NT2/D1 (cell line): ENCODE measurements at regions not wholly inside any gene's neighbourhood (a gene's known extent, or its start where the extent isn't known, plus 50 kb on each side); places are given as distances from the start of the nearest gene placed in this dataset.

Experiments used
- DNase-seq: peaks from one replicate; pipeline ENCODE4 v3.0.0-alpha.2; 2011; ENCODE audit warnings: low read depth, low spot score
- H3K27me3 ChIP-seq: 2 replicates; pipeline ENCODE4 v1.6.0; 2011; ENCODE audit warnings: mild to moderate bottlenecking; ENCODE audit not compliant: insufficient read length, insufficient read depth
- H3K36me3 ChIP-seq: 2 replicates; pipeline ENCODE4 v1.6.1; 2011; ENCODE audit warnings: mild to moderate bottlenecking, low read length, mixed read lengths; ENCODE audit not compliant: insufficient read depth, insufficient read length
- H3K4me1 ChIP-seq: 2 replicates; pipeline ENCODE4 v1.5.1; 2011; ENCODE audit not compliant: insufficient read depth, insufficient read length
- H3K4me3 ChIP-seq: 2 replicates; pipeline ENCODE4 v1.5.1; 2011; ENCODE audit warnings: low read depth; ENCODE audit not compliant: insufficient read length
- H3K9ac ChIP-seq: 2 replicates; pipeline ENCODE4 v1.6.0; 2011; ENCODE audit warnings: low read depth; ENCODE audit not compliant: insufficient read length
- H3K9me3 ChIP-seq: 2 replicates; pipeline ENCODE4 v1.5.1; 2011; ENCODE audit warnings: mild to moderate bottlenecking, low read length; ENCODE audit not compliant: insufficient read depth
- SUZ12 ChIP-seq: IDR thresholded peaks from 2 replicates; pipeline ENCODE4 v1.6.1; 2011; ENCODE audit not compliant: insufficient read length, insufficient read depth; ENCODE audit errors: extremely low read depth
- YY1 ChIP-seq: IDR thresholded peaks from 2 replicates; pipeline ENCODE4 v1.6.1; 2011; ENCODE audit not compliant: insufficient read length, insufficient read depth
- ZNF274 ChIP-seq: IDR thresholded peaks from 2 replicates; pipeline ENCODE4 v1.6.1; 2011; ENCODE audit warnings: mild to moderate bottlenecking, low read depth, low read length

GRCh38 chr2:66821168-66821567 lies 386.2 kb downstream of the MEIS1 start:
- Histone ChIP-seq H3K9ac (no peak overlapping the region), H3K4me1 (no peaks in the 10 kb centered on the region), H3K4me3 (no peak overlapping the region), H3K9me3 (peaks cover 9% of the 10 kb centered on the region), H3K27me3 (no peaks in the 10 kb centered on the region), H3K36me3 (no peaks in the 10 kb centered on the region)
- TF ChIP-seq YY1, result no peak
- TF ChIP-seq ZNF274, result no peak
- TF ChIP-seq SUZ12, result no peak
- DNase-seq, result no peak

DNA sequence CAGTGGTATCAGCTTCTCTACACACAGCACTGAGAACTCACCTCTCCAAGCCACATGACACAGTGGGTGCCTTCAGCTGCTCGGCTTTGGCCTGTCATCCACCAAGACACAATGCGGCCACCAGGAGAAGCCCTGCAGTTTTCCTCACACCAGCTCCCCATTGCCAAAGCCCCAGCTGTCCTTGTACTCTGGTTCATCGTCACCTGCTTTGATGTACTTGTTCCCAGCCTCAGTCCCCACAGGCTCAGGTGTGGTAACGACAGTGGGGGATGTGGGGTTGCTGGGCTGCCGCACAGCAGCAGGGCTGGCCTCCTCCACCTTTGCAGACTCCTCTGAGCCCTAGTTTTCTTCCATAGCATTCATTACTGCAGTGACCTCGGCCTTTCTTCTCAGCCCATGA lies 387.3 kb downstream of the MEIS1 start:
- Histone ChIP-seq H3K9ac (no peak overlapping the region), H3K4me3 (no peak overlapping the region), H3K4me1 (no peaks in the 10 kb centered on the region), H3K9me3 (peaks cover 9% of the 10 kb centered on the region), H3K27me3 (no peaks in the 10 kb centered on the region), H3K36me3 (no peaks in the 10 kb centered on the region)
- DNase-seq, result no peak
- TF ChIP-seq YY1, result no peak
- TF ChIP-seq SUZ12, result no peak
- TF ChIP-seq ZNF274, result no peak

DNA sequence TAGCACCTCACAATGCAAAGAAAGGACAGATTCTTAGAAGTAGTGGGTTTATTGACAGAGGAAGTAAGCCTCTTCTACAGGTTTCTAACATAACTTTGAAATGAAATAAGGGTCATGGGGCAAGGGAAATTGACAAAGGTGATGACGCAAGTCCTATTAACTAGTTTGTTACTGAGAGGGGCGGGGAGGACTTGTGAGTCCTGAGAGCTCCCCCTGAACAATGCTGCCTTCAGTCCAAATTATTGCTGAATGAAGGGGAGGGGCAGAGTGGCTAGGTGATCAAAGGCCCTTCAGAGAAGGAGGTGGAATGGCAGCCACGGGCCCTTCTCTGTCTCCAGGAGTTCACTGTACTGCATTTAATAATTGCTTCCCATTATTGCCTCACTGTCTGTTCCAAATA lies 390.0 kb downstream of the MEIS1 start:
- H3K9me3 ChIP-seq, result no peaks in the 10 kb centered on the region
- no peak for TF ChIP-seq YY1
- no peak for TF ChIP-seq ZNF274
- TF ChIP-seq SUZ12, result no peak
- H3K9ac ChIP-seq, result no peak overlapping the region
- no peak overlapping the region for H3K4me3 ChIP-seq
- H3K36me3 ChIP-seq, result no peaks in the 10 kb centered on the region
- DNase-seq, result no peak
- H3K27me3 ChIP-seq, result no peaks in the 10 kb centered on the region
- H3K4me1 ChIP-seq, result no peaks in the 10 kb centered on the region

DNA sequence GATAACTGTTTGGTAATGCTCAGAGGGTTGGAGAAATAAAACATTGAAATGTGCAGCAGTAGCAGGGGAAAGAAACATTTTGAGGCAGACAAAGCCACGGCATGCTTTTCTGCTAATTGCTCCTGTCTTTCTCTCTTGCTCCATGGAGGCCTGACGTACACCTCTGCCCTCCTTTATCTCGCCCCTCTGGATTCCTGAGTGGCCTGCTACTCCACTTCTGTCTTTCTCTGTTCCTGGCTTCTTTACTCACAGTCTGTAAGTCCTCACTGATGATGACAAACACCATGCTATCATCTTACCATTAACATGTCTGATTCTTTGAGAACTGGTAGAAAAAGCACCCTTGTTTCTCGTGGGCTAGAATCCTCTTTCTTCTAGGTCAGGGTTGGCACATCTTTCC lies 392.9 kb downstream of the MEIS1 start:
- Histone ChIP-seq H3K36me3 (no peaks in the 10 kb centered on the region), H3K4me1 (no peaks in the 10 kb centered on the region), H3K27me3 (no peaks in the 10 kb centered on the region), H3K9me3 (no peaks in the 10 kb centered on the region), H3K4me3 (no peak overlapping the region), H3K9ac (no peak overlapping the region)
- no peak for DNase-seq
- TF ChIP-seq SUZ12 (no peak), YY1 (no peak), ZNF274 (no peak)

GRCh38 chr2:66828876-66829275 lies 394.0 kb downstream of the MEIS1 start:
- Histone ChIP-seq H3K36me3 (no peaks in the 10 kb centered on the region), H3K4me3 (no peak overlapping the region), H3K9ac (no peak overlapping the region), H3K9me3 (no peaks in the 10 kb centered on the region), H3K27me3 (no peaks in the 10 kb centered on the region), H3K4me1 (no peaks in the 10 kb centered on the region)
- TF ChIP-seq SUZ12, result no peak
- no peak for TF ChIP-seq ZNF274
- TF ChIP-seq YY1, result no peak
- DNase-seq, result no peak

DNA sequence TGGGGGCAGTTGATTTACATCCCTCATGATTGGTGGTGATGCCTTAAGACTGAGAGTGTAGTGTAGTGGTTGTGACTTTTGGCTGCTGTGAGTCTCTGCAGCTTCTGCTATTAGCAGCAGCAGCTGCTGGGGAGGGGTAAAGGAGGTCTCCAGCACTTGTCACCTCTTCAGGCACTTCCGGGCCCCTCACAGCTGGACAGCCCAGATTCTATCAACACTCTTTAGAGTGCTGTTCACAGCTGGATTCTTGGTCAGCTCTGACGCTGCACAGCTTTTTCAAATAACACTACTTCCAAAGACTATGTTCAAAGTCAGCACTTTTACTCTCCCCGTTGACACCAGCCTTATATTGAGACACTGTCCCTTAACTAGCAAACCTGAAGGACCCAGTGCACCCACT lies 396.0 kb downstream of the MEIS1 start:
- no peak for DNase-seq
- no peaks in the 10 kb centered on the region for H3K4me1 ChIP-seq
- H3K4me3 ChIP-seq, result no peak overlapping the region
- no peak for TF ChIP-seq YY1
- TF ChIP-seq ZNF274, result no peak
- TF ChIP-seq SUZ12, result no peak
- no peaks in the 10 kb centered on the region for H3K9me3 ChIP-seq
- no peaks in the 10 kb centered on the region for H3K36me3 ChIP-seq
- no peak overlapping the region for H3K9ac ChIP-seq
- H3K27me3 ChIP-seq, result no peaks in the 10 kb centered on the region

GRCh38 chr2:66832646-66833435 lies 397.9 kb downstream of the MEIS1 start:
- TF ChIP-seq SUZ12, result no peak
- no peak for TF ChIP-seq ZNF274
- TF ChIP-seq YY1, result no peak
- no peaks in the 10 kb centered on the region for H3K9me3 ChIP-seq
- H3K4me1 ChIP-seq, result no peaks in the 10 kb centered on the region
- no peak overlapping the region for H3K9ac ChIP-seq
- no peaks in the 10 kb centered on the region for H3K36me3 ChIP-seq
- H3K4me3 ChIP-seq, result no peak overlapping the region
- no peaks in the 10 kb centered on the region for H3K27me3 ChIP-seq
- DNase-seq, result no peak
